Left lung (tissue), 4 donors: ENCODE measurements at regions not wholly inside any gene's neighbourhood (a gene's known extent, or its start where the extent isn't known, plus 50 kb on each side); places are given as distances from the start of the nearest gene placed in this dataset.

Experiments
- ATAC-seq: fragments of 200-7000 bp; cut with Tn5 transposase; one replicate; pipeline ENCODE4 v1.9.1; 2020; ENCODE audit warnings: moderate library complexity
- DNase-seq, 4 donors: peaks; one replicate each; pipeline ENCODE4 v3.0.0-alpha.2; 2013 to 2020
- H3K27ac ChIP-seq, 2 donors: fragments of 200-600 bp; sonication (generic) in 1 of 2; one replicate each; pipeline versions ENCODE4 v1.5.0 to v1.8.0; 2020 to 2021
- H3K27me3 ChIP-seq, 2 donors: fragments of 200-600 bp; sonication (generic) in 1 of 2; one replicate each; pipeline versions ENCODE4 v1.5.0 to v1.8.0; 2020 to 2021
- H3K36me3 ChIP-seq, 2 donors: fragments of 200-600 bp; sonication (generic) in 1 of 2; one replicate each; pipeline versions ENCODE4 v1.5.0 to v1.8.0; 2020 to 2021
- H3K4me1 ChIP-seq, 2 donors: fragments of 200-600 bp; one replicate each; pipeline ENCODE4 v1.8.0; 2021
- H3K4me3 ChIP-seq, 2 donors: fragments of 200-600 bp; sonication (generic) in 1 of 2; one replicate each; pipeline versions ENCODE4 v1.5.0 to v1.8.0; 2020 to 2021; ENCODE audit warnings: mild to moderate bottlenecking in 1 of 2
- H3K9me3 ChIP-seq, 2 donors: fragments of 200-600 bp; sonication (generic) in 1 of 2; one replicate each; pipeline versions ENCODE4 v1.5.0 to v1.8.0; 2020 to 2021
- CTCF ChIP-seq, 2 donors: fragments of 200-600 bp; sonication (generic) in 1 of 2; IDR thresholded peaks; one replicate each; pipeline versions ENCODE4 v1.5.0 to v1.8.0; 2021; ENCODE audit warnings: antibody characterized with exemption in 2 of 2
- intact Hi-C, 2 donors: fragments of 100-400 bp; cut with DNase I; formaldehyde crosslinking; loops; one replicate each; pipeline versions ENCODE4 v1.11.2 to v1.14.2; 2022
- donor health status: DM: no; HTN: yes; CAD: no.
- donor health status: DM: no; HTN: no; CAD: no.

GRCh38 chr16:64375391-64375980, 746.4 kb downstream of the CDH11 start:
- no peaks in the 10 kb centered on the region for H3K4me1 ChIP-seq
- no peak overlapping the region for H3K4me3 ChIP-seq
- no peaks in the 10 kb centered on the region for H3K36me3 ChIP-seq
- no peak overlapping the region for H3K27ac ChIP-seq
- ATAC-seq: peak; percentile 41
- no peak for TF ChIP-seq CTCF (IDR thresholded peaks at IDR 0.05)
- H3K9me3 ChIP-seq: no peaks in the 10 kb centered on the region
- no peaks in the 10 kb centered on the region for H3K27me3 ChIP-seq
- intact Hi-C loops: no loop called here
- DNase-seq: peak in 1 of 4 donors; percentile 41

GRCh38 chr16:64370112-64370511, 751.8 kb downstream of the CDH11 start:
- intact Hi-C loops: no loop called here
- Histone ChIP-seq H3K9me3 (no peaks in the 10 kb centered on the region), H3K27me3 (no peaks in the 10 kb centered on the region), H3K27ac (no peak overlapping the region), H3K4me3 (no peak overlapping the region), H3K36me3 (no peaks in the 10 kb centered on the region), H3K4me1 (no peaks in the 10 kb centered on the region)
- TF ChIP-seq CTCF (IDR thresholded peaks at IDR 0.05): no peak
- DNase-seq: no peak
- ATAC-seq: no peak

GRCh38 chr16:64365448-64365931, 756.4 kb downstream of the CDH11 start:
- H3K4me3 ChIP-seq: no peak overlapping the region
- H3K27ac ChIP-seq: no peak overlapping the region
- ATAC-seq (no peak), DNase-seq (no peak)
- no peaks in the 10 kb centered on the region for H3K27me3 ChIP-seq
- no peaks in the 10 kb centered on the region for H3K36me3 ChIP-seq
- H3K9me3 ChIP-seq: no peaks in the 10 kb centered on the region
- TF ChIP-seq CTCF (IDR thresholded peaks at IDR 0.05): no peak
- intact Hi-C loops: no loop called here
- H3K4me1 ChIP-seq: no peaks in the 10 kb centered on the region

GRCh38 chr16:64364894-64365293, 757.0 kb downstream of the CDH11 start:
- no peak for TF ChIP-seq CTCF (IDR thresholded peaks at IDR 0.05)
- H3K4me1 ChIP-seq: no peaks in the 10 kb centered on the region
- ATAC-seq (no peak), DNase-seq (no peak)
- H3K27me3 ChIP-seq: no peaks in the 10 kb centered on the region
- intact Hi-C loops: no loop called here
- no peaks in the 10 kb centered on the region for H3K9me3 ChIP-seq
- no peak overlapping the region for H3K4me3 ChIP-seq
- H3K27ac ChIP-seq: no peak overlapping the region
- H3K36me3 ChIP-seq: no peaks in the 10 kb centered on the region

DNA sequence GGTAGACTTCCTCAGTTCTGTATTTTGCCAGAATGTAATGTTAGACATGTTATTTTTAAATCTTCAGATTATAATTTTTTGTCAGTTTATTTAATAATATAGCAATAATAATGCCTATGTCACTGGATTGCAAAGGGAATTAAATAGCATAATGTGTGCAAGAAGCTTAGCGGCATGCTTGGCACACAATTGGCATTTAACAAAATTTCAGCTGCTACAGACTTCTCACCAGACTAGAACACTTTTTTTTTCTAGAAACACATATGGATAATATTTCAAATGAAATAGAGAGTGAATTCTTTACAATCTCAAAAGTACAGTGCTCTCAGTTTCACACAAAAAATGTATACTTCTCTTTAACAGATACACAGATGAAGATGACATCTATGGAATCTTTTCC, 757.4 kb downstream of the CDH11 start:
- TF ChIP-seq CTCF (IDR thresholded peaks at IDR 0.05): no peak
- Histone ChIP-seq H3K27ac (no peak overlapping the region), H3K9me3 (no peaks in the 10 kb centered on the region), H3K4me1 (no peaks in the 10 kb centered on the region), H3K4me3 (no peak overlapping the region), H3K36me3 (no peaks in the 10 kb centered on the region), H3K27me3 (no peaks in the 10 kb centered on the region)
- no peak for DNase-seq
- intact Hi-C loops: no loop called here
- no peak for ATAC-seq
